ENCODE measurements at regions not wholly inside any gene's neighbourhood (a gene's known extent, or its start where the extent isn't known, plus 50 kb on each side); places are given as distances from the start of the nearest gene placed in this dataset.

GRCh38 chr4:137082061-137082460, 450.2 kb downstream of the PCDH18 start:
- no peak overlapping the region for H3K27ac ChIP-seq
- TF ChIP-seq ZFX (IDR thresholded peaks at IDR 0.05; ENCODE audit: borderline replicate concordance), result no peak
- TF ChIP-seq CTCF (IDR thresholded peaks at IDR 0.05), result no peak

GRCh38 chr4:137076908-137077307, 455.4 kb downstream of the PCDH18 start:
- H3K27ac ChIP-seq, result no peak overlapping the region
- TF ChIP-seq CTCF (IDR thresholded peaks at IDR 0.05), result no peak
- TF ChIP-seq ZFX (IDR thresholded peaks at IDR 0.05; ENCODE audit: borderline replicate concordance), result no peak

GRCh38 chr4:137075586-137075985, 456.7 kb downstream of the PCDH18 start:
- H3K27ac ChIP-seq, result no peak overlapping the region
- TF ChIP-seq CTCF (IDR thresholded peaks at IDR 0.05) (no peak), ZFX (IDR thresholded peaks at IDR 0.05; ENCODE audit: borderline replicate concordance) (no peak)

GRCh38 chr4:137070614-137071013, 461.7 kb downstream of the PCDH18 start:
- TF ChIP-seq ZFX (IDR thresholded peaks at IDR 0.05; ENCODE audit: borderline replicate concordance), result no peak
- TF ChIP-seq CTCF (IDR thresholded peaks at IDR 0.05), result no peak
- no peak overlapping the region for H3K27ac ChIP-seq

GRCh38 chr4:137069473-137069872, 462.8 kb downstream of the PCDH18 start:
- TF ChIP-seq CTCF (IDR thresholded peaks at IDR 0.05) (no peak), ZFX (IDR thresholded peaks at IDR 0.05; ENCODE audit: borderline replicate concordance) (no peak)
- no peak overlapping the region for H3K27ac ChIP-seq

- TF ChIP-seq CTCF (IDR thresholded peaks at IDR 0.05), result no peak
- TF ChIP-seq ZFX (IDR thresholded peaks at IDR 0.05; ENCODE audit: borderline replicate concordance), result no peak
Measured at GRCh38 chr4:137067735-137068134, 464.6 kb downstream of the PCDH18 start.

GRCh38 chr4:137065311-137065710, 467.0 kb downstream of the PCDH18 start:
- no peak overlapping the region for H3K27ac ChIP-seq
- no peak for TF ChIP-seq ZFX (IDR thresholded peaks at IDR 0.05; ENCODE audit: borderline replicate concordance)
- TF ChIP-seq CTCF (IDR thresholded peaks at IDR 0.05), result no peak

More at GRCh38 chr4:137067735-137068134, 464.6 kb downstream of the PCDH18 start:
- H3K27ac ChIP-seq, result no peak overlapping the region
